GM19463 (cell line): ENCODE measurements at regions not wholly inside any gene's neighbourhood (a gene's known extent, or its start where the extent isn't known, plus 50 kb on each side); places are given as distances from the start of the nearest gene placed in this dataset.
"Not testable (repeated sequence)": the region's sequence is repeated elsewhere in the genome, so short reads cannot be mapped to it uniquely, and the experiment has no call there.

Experiments used
- ATAC-seq: cut with Tn5 transposase; IDR thresholded peaks from one replicate; pipeline ENCODE4 v1.9.1; 2021; ENCODE audit warnings: mild to moderate bottlenecking, moderate library complexity; ENCODE audit not compliant: unreplicated experiment

GRCh38 chr13:58958097-58958496, 1205.6 kb downstream of the DIAPH3 start:
- ATAC-seq: not testable (repeated sequence)

- ATAC-seq: no peak
These were observed 1202.8 kb downstream of the DIAPH3 start for GRCh38 chr13:58960888-58961287.

GRCh38 chr13:58963321-58963720, 1200.4 kb downstream of the DIAPH3 start:
- no peak for ATAC-seq

- ATAC-seq: no peak
These were observed 1199.7 kb downstream of the DIAPH3 start for GRCh38 chr13:58964048-58964447.

GRCh38 chr13:58977085-58977484, 1186.6 kb downstream of the DIAPH3 start:
- no peak for ATAC-seq

- no peak for ATAC-seq
These were observed 1185.4 kb downstream of the DIAPH3 start for GRCh38 chr13:58978331-58978730.

- no peak for ATAC-seq
These were observed 1183.9 kb downstream of the DIAPH3 start for GRCh38 chr13:58979851-58980250.

- ATAC-seq: no peak
These were observed 1177.9 kb downstream of the DIAPH3 start for GRCh38 chr13:58985845-58986244.

GRCh38 chr13:58989556-58989955, 1174.2 kb downstream of the DIAPH3 start:
- no peak for ATAC-seq

GRCh38 chr13:58991826-58992477, 1171.8 kb downstream of the DIAPH3 start:
- no peak for ATAC-seq

- peak; percentile 38 for ATAC-seq
These were observed 1171.2 kb downstream of the DIAPH3 start for GRCh38 chr13:58992478-58993042.

GRCh38 chr13:58994077-58994476, 1169.7 kb downstream of the DIAPH3 start:
- ATAC-seq: no peak

- no peak for ATAC-seq
These were observed 1169.0 kb downstream of the DIAPH3 start for GRCh38 chr13:58994777-58995176.

GRCh38 chr13:58998716-58999115, 1165.0 kb downstream of the DIAPH3 start:
- no peak for ATAC-seq

- ATAC-seq: no peak
These were observed 1163.9 kb downstream of the DIAPH3 start for GRCh38 chr13:58999851-59000250.

GRCh38 chr13:59000770-59001169, 1163.0 kb downstream of the DIAPH3 start:
- ATAC-seq: no peak

- ATAC-seq: no peak
These were observed 1151.0 kb downstream of the DIAPH3 start for GRCh38 chr13:59012731-59013130.

- ATAC-seq: no peak
These were observed 1147.5 kb downstream of the DIAPH3 start for GRCh38 chr13:59016250-59016649.

- ATAC-seq: no peak
These were observed 1139.3 kb downstream of the DIAPH3 start for GRCh38 chr13:59024434-59024833.

- no peak for ATAC-seq
These were observed 1129.5 kb downstream of the DIAPH3 start for GRCh38 chr13:59034198-59034597.

- no peak for ATAC-seq
These were observed 1124.9 kb downstream of the DIAPH3 start for GRCh38 chr13:59038824-59039223.

GRCh38 chr13:59043016-59043415, 1120.7 kb downstream of the DIAPH3 start:
- no peak for ATAC-seq

- no peak for ATAC-seq
These were observed 1116.2 kb downstream of the DIAPH3 start for GRCh38 chr13:59047546-59047945.
